HCT116 (cell line): ENCODE measurements at regions not wholly inside any gene's neighbourhood (a gene's known extent, or its start where the extent isn't known, plus 50 kb on each side); places are given as distances from the start of the nearest gene placed in this dataset.

Source experiments
- ATAC-seq: fragments of 200-7000 bp; cut with Tn5 transposase; 2 replicates; pipeline ENCODE4 v1.9.1; 2020; ENCODE audit warnings: mild to moderate bottlenecking, moderate library complexity
- BruUV-seq: library from RNA; stranded (reverse); fragments of 400-500 nt; replicated peaks from 2 replicates; lab custom pipeline; 2021; lab: Mats Ljungman, UMichigan
- CTCF ChIA-PET: fragments of 300-600 bp; sonication (Branson Sonifier 250); formaldehyde crosslinking; loops from one replicate; lab custom pipeline; 2021; ENCODE audit warnings: antibody characterized with exemption; lab: Charles Lee
- POLR2A ChIA-PET: fragments of 300-600, 350-600 bp; sonication (Branson Sonifier 250); formaldehyde crosslinking; loops from one replicate; lab custom pipeline; 2021; ENCODE audit warnings: antibody characterized with exemption; lab: Charles Lee
- RAD21 ChIA-PET, 2 experiments: fragments of 300-600 bp; sonication (Branson Sonifier 250); formaldehyde crosslinking; loops; one replicate each; lab custom pipeline; 2023; ENCODE audit warnings: low total read pairs in 2 of 2; ENCODE audit not compliant: uncharacterized antibody in 2 of 2, unreplicated experiment in 2 of 2, low non-redundant PET in 1 of 2; lab: Charles Lee
- DNase-seq: peaks from one replicate; pipeline ENCODE4 v3.0.0-alpha.2; 2010; ENCODE audit warnings: low read depth, low spot score
- H2AFZ ChIP-seq: fragments of 200-600 bp; shearing (Covaris generic), sonication (generic); 2 replicates; pipeline ENCODE4 v1.6.1; 2017; ENCODE audit warnings: low read depth, mixed run types, mixed read lengths, antibody characterized with exemption, low read length; ENCODE audit not compliant: poor library complexity, severe bottlenecking
- H3K27ac ChIP-seq: 2 replicates; pipeline ENCODE4 v1.5.1; 2012; ENCODE audit warnings: low read depth, low read length
- H3K27me3 ChIP-seq: fragments of 200-600 bp; sonication (generic); 2 replicates; pipeline ENCODE4 v1.6.1; 2016; ENCODE audit warnings: mixed run types, low read length, mixed read lengths; ENCODE audit not compliant: insufficient read depth
- H3K36me3 ChIP-seq, 2 experiments: fragments of 200-500 bp in 1 of 2; fragments of 200-600 bp in 1 of 2; sonication (Bioruptor generic) in 1 of 2; sonication (generic) in 1 of 2; 2 replicates each; pipeline versions ENCODE4 v1.5.1 to v1.6.1; 2014 to 2016; ENCODE audit warnings: low read length in 2 of 2, inconsistent platforms in 1 of 2, mixed read lengths in 1 of 2, mixed run types in 1 of 2; ENCODE audit not compliant: insufficient read depth in 2 of 2, control insufficient read depth in 1 of 2
- H3K4me1 ChIP-seq, 2 experiments: fragments of 200-600 bp in 1 of 2; sonication (generic) in 1 of 2; 2 replicates each; pipeline versions ENCODE4 v1.5.1 to v1.6.1; 2012 to 2017; ENCODE audit warnings: low read length in 2 of 2, inconsistent platforms in 1 of 2, mild to moderate bottlenecking in 1 of 2, mixed read lengths in 1 of 2, mixed run types in 1 of 2, moderate library complexity in 1 of 2; ENCODE audit not compliant: insufficient read depth in 2 of 2, control insufficient read depth in 1 of 2
- H3K4me2 ChIP-seq: fragments of 200-600 bp; sonication (generic); 2 replicates; pipeline ENCODE4 v1.6.1; 2017; ENCODE audit warnings: mixed run types, low read length, mixed read lengths
- H3K4me3 ChIP-seq, 2 experiments: fragments of 200-600 bp in 1 of 2; sonication (generic) in 1 of 2; replicated peaks in 1 of 2; 2 replicates each; pipeline ENCODE4 v1.5.1; 2011 to 2016; ENCODE audit warnings: low read length in 2 of 2, control low read depth in 1 of 2, low read depth in 1 of 2, mild to moderate bottlenecking in 1 of 2, mixed read lengths in 1 of 2, mixed run types in 1 of 2
- H3K79me2 ChIP-seq: fragments of 200-600 bp; sonication (generic); 2 replicates; pipeline ENCODE4 v1.6.1; 2017; ENCODE audit warnings: mild to moderate bottlenecking, mixed run types, low read length, moderate library complexity, mixed read lengths; ENCODE audit not compliant: insufficient read depth
- H3K9ac ChIP-seq: fragments of 200-600 bp; sonication (generic); 2 replicates; pipeline ENCODE4 v1.6.1; 2016; ENCODE audit warnings: low read length, mixed read lengths
- H3K9me2 ChIP-seq: fragments of 200-600 bp; sonication (generic), shearing (Covaris generic); 2 replicates; pipeline ENCODE4 v1.6.1; 2017; ENCODE audit warnings: mixed run types, mild to moderate bottlenecking, moderate library complexity; ENCODE audit not compliant: insufficient read depth
- H3K9me3 ChIP-seq, 2 experiments: fragments of 200-500 bp in 1 of 2; fragments of 200-600 bp in 1 of 2; sonication (Bioruptor generic) in 1 of 2; sonication (generic) in 1 of 2; 2 replicates each; pipeline ENCODE4 v1.6.1; 2014 to 2017; ENCODE audit warnings: low read length in 2 of 2, mixed read lengths in 2 of 2, inconsistent platforms in 1 of 2, low read depth in 1 of 2, mild to moderate bottlenecking in 1 of 2, mixed run types in 1 of 2, moderate library complexity in 1 of 2; ENCODE audit not compliant: control insufficient read depth in 1 of 2, insufficient read depth in 1 of 2
- H4K20me1 ChIP-seq: fragments of 200-600 bp; sonication (generic), shearing (Covaris generic); 2 replicates; pipeline ENCODE4 v1.6.1; 2017; ENCODE audit warnings: mixed run types, mild to moderate bottlenecking, moderate library complexity; ENCODE audit not compliant: insufficient read depth
- ATF3 ChIP-seq: IDR thresholded peaks from 2 replicates; pipeline ENCODE4 v1.6.1; 2012
- EZH2phosphoT487 ChIP-seq: fragments of 200-600 bp; IDR thresholded peaks from 2 replicates; pipeline ENCODE4 v1.6.1; 2018; ENCODE audit warnings: antibody characterized with exemption, borderline replicate concordance
- JUND ChIP-seq: IDR thresholded peaks from 2 replicates; pipeline ENCODE4 v1.6.1; 2012
- POLR2A ChIP-seq: IDR thresholded peaks from 2 replicates; pipeline ENCODE4 v1.7.0; 2011; ENCODE audit warnings: borderline replicate concordance; ENCODE audit not compliant: insufficient read depth, insufficient read length; ENCODE audit errors: extremely low read depth
- POLR2AphosphoS5 ChIP-seq: IDR thresholded peaks from 2 replicates; pipeline ENCODE4 v1.6.1; 2011; ENCODE audit warnings: mild to moderate bottlenecking, low read depth, low read length, moderate library complexity
- RAD21 ChIP-seq: IDR thresholded peaks from 2 replicates; pipeline ENCODE4 v1.6.1; 2012; ENCODE audit warnings: low read depth, mild to moderate bottlenecking
- SP1 ChIP-seq: IDR thresholded peaks from 2 replicates; pipeline ENCODE4 v1.6.1; 2012; ENCODE audit warnings: low read depth
- TCF7L2 ChIP-seq: IDR thresholded peaks from 2 replicates; pipeline ENCODE4 v1.7.0; 2011; ENCODE audit warnings: borderline replicate concordance, inconsistent platforms; ENCODE audit not compliant: insufficient read depth, insufficient read length; ENCODE audit errors: extremely low read depth
- YY1 ChIP-seq: IDR thresholded peaks from 2 replicates; pipeline ENCODE4 v1.6.1; 2011; ENCODE audit warnings: low read length, low read depth, moderate library complexity, mild to moderate bottlenecking; ENCODE audit not compliant: insufficient replicate concordance; ENCODE audit errors: extremely low read depth
- ZBTB33 ChIP-seq: IDR thresholded peaks from 2 replicates; pipeline ENCODE4 v1.6.1; 2011; ENCODE audit warnings: mild to moderate bottlenecking, low read length, moderate library complexity; ENCODE audit not compliant: insufficient replicate concordance; ENCODE audit errors: extremely low read depth
- ZNF274 ChIP-seq: fragments of 200-500 bp; sonication (Bioruptor generic); IDR thresholded peaks from 2 replicates; pipeline ENCODE4 v1.6.1; 2014; ENCODE audit warnings: mild to moderate bottlenecking, low read depth, low read length, inconsistent platforms
- intact Hi-C: fragments of 100-400 bp; cut with micrococcal nuclease; formaldehyde crosslinking; loops from 2 replicates; pipeline ENCODE4 v1.10.0; 2022

- Histone ChIP-seq H2AFZ (no peak overlapping the region), H3K4me3 (no peak overlapping the region), H3K79me2 (no peaks in the 10 kb centered on the region), H3K27me3 (no peaks in the 10 kb centered on the region), H3K9ac (no peak overlapping the region), H3K36me3 (no peaks in the 10 kb centered on the region), H3K4me1 (no peaks in the 10 kb centered on the region), H3K9me3 (peaks cover 7 to 14% of the 10 kb centered on the region in 2 experiments; a peak in 2 of 4 replicates), H3K9me2 (no peaks in the 10 kb centered on the region), H3K4me2 (no peak overlapping the region), H4K20me1 (no peaks in the 10 kb centered on the region), H3K27ac (no peak overlapping the region)
- ChIA-PET CTCF (no interaction called here), RAD21 (no interaction called here), POLR2A (no interaction called here)
- no peak for DNase-seq
- intact Hi-C loops = no loop called here
- no TSS peak for BruUV-seq
- ATAC-seq = no peak
- no peak for TF ChIP-seq TCF7L2
- no peak for TF ChIP-seq JUND
- no peak for TF ChIP-seq RAD21
- TF ChIP-seq SP1 = no peak
- no peak for TF ChIP-seq ZBTB33
- no peak for TF ChIP-seq ZNF274
- TF ChIP-seq POLR2AphosphoS5 = no peak
- TF ChIP-seq ATF3 = no peak
- TF ChIP-seq EZH2phosphoT487 = no peak
- no peak for TF ChIP-seq YY1
- TF ChIP-seq POLR2A = no peak
Measured at GRCh38 chr20:61135968-61136367, 116.1 kb upstream of the CDH4 start.
